GM18502 (cell line): ENCODE measurements at regions not wholly inside any gene's neighbourhood (a gene's known extent, or its start where the extent isn't known, plus 50 kb on each side); places are given as distances from the start of the nearest gene placed in this dataset.
"Not testable (repeated sequence)": the region's sequence is repeated elsewhere in the genome, so short reads cannot be mapped to it uniquely, and the experiment has no call there.

Experiments
- ATAC-seq: cut with Tn5 transposase; IDR thresholded peaks from one replicate; pipeline ENCODE4 v1.9.1; 2021; ENCODE audit warnings: mild to moderate bottlenecking; ENCODE audit not compliant: unreplicated experiment, poor library complexity

GRCh38 chr13:103517066-103517767, 451.0 kb upstream of the SLC10A2 start:
- ATAC-seq: peak; percentile 83

DNA sequence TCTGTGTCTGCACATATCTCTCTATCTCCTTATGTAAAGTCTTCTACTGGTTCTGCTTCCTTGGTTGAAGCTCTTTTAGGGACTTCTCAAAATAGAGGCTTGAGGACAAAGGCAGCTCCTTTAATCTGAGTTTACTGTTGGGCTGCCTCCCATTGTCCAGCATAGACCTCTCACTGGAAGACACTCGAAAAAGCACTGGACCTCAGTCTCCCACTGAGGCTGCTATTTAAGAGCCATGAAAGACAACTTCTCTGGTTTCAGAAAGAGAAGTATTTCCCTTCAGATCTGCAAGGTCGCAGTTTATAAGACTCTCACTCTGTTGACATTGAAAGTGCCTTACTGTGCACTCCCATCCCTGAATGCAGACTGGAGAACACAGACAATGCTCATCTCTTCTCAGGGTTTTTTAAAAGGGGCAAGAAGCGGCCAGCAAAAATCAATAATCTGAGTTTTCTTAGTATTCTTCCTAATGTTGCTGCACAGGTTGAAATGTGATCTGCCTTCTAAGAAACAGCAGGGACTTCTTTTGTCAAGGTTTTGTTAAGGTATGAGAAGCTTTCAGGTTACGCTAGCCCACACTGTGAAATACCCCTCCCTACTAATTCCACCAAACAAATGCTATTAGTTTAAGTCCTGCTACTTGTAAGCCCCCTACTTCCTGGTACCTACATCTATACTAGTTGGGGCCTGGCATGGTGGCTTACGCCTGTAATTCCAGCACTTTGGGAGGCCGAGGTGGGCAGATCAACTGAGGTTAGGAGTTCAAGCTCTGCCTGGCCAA, 450.0 kb upstream of the SLC10A2 start:
- no peak for ATAC-seq

DNA sequence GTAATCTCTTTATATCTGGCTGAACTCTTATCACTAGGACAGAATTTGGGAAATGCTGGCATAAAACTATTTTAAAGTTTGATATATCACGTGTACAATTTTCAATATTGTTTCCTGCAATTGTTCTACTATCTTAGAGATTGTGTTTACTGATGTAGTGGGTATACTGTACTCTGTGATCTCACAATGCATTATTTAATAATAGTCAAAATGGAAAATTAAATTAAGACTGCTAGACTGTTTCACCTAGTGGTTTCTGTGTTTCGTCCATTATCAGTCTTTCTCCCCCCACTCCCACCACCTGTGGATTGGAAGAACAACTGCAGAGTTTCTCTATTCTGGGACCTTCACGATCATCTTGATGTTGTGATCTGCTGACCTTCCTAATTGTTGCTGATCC, 449.2 kb upstream of the SLC10A2 start:
- no peak for ATAC-seq

- no peak for ATAC-seq
These were observed 448.4 kb upstream of the SLC10A2 start for GRCh38 chr13:103514619-103515018.

GRCh38 chr13:103514188-103514587, 448.0 kb upstream of the SLC10A2 start:
- no peak for ATAC-seq

DNA sequence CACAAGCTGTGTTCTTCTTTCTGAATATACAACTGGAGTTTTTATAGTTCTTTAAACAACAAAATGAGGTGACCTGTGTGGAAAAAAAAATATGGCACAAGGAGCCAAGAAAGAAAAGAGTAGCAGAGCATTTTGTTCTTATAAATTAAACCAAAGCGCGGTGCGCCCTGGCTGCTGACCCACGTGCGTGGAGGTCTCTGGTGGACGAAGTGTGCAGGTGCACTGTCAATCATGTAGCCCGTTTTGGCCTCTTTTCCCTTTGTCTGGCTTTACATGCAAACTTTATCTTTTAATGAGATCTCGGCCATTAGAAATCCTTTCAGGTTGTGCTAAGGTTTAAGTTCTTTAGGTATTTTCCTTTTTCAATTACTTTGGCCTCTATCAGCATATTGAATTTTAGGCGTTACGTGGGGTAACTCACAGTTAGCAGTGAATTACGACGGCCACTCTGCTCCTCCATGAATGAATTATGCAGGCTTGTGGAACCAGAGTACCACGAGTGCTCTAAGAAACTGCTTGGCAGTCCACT, 443.9 kb upstream of the SLC10A2 start:
- ATAC-seq: no peak

- ATAC-seq: no peak
These were observed 431.2 kb upstream of the SLC10A2 start for GRCh38 chr13:103497404-103497803.

GRCh38 chr13:103487841-103488240, 421.6 kb upstream of the SLC10A2 start:
- no peak for ATAC-seq

- no peak for ATAC-seq
These were observed 406.9 kb upstream of the SLC10A2 start for GRCh38 chr13:103473081-103473480.

DNA sequence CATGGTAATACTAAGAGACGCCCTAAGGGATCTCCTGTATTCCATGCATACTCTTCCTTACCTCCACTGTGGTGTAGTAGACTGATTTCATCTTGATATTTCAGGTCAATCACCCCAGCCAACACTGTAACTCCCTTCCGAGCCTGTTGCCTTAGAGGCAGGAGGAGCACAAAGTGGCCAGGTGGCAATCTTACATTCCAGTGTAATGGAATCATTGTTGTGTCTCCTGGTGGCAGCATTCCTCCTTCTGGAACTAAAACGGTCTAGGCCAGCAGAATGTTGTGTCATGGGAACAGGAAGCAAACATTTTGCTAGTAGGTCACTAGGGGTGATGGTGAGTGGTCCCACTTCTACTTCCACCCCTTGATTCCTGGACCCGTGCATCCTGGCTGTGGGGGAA, 405.7 kb upstream of the SLC10A2 start:
- ATAC-seq: no peak

- ATAC-seq: no peak
These were observed 403.6 kb upstream of the SLC10A2 start for GRCh38 chr13:103469771-103470170.

DNA sequence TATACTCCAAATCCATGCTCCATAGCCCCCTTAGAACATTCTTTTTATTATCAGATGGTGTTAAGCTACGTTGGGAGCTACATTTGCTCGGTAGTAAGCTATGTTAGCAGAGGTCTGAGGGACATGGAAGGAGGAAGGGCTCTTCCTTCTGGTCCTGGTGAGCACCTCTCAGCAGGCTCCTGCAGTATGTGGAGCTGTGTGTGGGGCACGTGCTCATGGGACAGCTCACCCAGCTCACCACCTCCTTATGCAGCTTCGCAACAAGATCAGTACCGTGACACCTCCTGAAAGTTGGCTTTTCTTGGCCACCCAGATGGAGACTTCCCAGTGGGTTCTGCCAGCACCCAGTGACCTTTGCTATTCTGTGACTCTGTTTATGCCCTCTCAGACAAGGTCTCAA, 400.5 kb upstream of the SLC10A2 start:
- ATAC-seq: no peak

DNA sequence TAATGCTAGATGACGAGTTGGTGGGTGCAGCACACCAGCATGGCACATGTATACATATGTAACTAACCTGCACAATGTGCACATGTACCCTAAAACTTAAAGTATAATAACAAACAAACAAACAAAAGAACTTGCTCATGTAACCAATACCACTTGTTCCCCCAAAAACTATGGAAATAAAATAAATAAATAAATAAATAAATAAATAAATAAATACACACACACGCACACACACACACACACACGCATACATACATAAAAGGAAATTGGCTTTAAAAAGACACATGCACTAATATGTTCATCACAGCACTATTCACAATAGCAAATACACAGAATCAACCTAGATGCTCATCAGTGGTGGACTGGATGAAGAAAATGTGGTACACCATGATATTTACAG, 394.0 kb upstream of the SLC10A2 start:
- not testable (repeated sequence) for ATAC-seq

GRCh38 chr13:103457050-103457449, 390.8 kb upstream of the SLC10A2 start:
- not testable (repeated sequence) for ATAC-seq

- ATAC-seq: no peak
These were observed 385.4 kb upstream of the SLC10A2 start for GRCh38 chr13:103451656-103452055.

DNA sequence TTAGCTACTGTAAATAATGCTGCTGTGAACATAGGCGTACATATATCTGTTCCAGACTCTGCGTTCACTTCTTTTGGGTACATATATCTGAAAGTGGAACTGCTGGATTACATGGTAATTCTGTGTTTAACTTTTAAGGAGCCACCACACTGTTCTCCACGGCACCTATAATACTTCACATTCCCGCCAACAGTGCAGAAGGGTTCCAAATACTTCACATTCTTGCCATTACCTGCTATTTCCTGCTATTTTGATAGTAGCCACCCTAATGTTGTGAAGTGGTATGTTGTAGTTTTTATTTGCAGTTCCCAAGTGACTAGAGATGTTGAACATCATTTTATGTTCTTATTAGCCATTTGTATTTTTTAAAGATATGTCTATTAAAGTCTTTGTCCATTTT, 377.4 kb upstream of the SLC10A2 start:
- no peak for ATAC-seq

- ATAC-seq: no peak
These were observed 371.4 kb upstream of the SLC10A2 start for GRCh38 chr13:103437651-103438050.

DNA sequence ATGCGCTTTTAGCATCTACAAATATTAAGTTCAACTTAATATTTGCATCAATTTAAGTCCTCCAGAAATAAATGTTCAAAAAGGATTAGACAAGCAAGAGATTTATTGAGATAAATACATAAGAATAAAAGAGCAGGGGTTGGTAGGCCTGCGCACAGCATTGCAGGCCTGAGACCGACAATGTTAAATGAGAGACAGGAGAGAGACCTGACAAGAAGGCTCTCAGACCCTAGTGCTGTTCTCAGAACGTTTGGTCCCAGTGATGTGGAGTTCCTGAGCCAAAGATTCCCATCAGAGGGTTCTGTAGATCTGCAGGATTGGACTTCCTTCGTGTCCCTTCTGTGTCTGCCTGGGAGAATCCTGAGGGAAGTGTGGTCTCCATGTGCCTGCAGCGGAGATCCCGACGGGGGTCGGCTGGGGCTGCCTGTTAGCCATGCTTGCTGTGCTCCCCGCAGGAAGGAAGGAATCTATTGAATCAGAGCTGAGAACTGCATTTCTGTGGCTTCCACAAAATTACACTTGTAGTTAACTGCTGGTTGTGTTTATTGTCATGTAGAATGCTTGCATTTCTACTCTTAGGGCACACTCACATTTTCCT, 369.9 kb upstream of the SLC10A2 start:
- ATAC-seq: no peak

- no peak for ATAC-seq
These were observed 365.6 kb upstream of the SLC10A2 start for GRCh38 chr13:103431856-103432255.

GRCh38 chr13:103430368-103430767, 364.2 kb upstream of the SLC10A2 start:
- ATAC-seq: no peak

DNA sequence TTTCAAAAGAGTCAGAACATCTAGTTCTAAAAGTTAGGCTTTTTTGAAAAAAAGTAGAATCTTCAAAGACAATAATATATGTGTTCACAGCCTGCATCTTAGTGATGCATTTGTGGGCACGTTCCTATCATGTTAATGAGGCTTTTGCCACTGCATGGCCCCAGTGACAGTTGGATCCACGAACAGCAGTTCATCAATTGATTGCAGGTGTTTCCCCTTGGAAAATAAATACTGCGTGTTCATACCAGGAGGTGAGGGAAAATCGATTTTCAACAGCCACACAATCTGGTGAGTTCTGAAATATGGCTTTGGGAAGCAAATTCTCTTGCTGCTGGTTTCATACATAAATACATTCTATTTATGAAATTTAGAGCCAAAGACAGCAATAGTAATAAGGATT, 343.8 kb upstream of the SLC10A2 start:
- no peak for ATAC-seq
